ENCODE measurements at regions not wholly inside any gene's neighbourhood (a gene's known extent, or its start where the extent isn't known, plus 50 kb on each side); places are given as distances from the start of the nearest gene placed in this dataset.
"Not testable (repeated sequence)": the region's sequence is repeated elsewhere in the genome, so short reads cannot be mapped to it uniquely, and the experiment has no call there.

- DNase-seq (ENCODE audit: low read depth in 2 of 2): not testable (repeated sequence)
These were observed 70.8 kb downstream of the TBC1D26 start for GRCh38 chr17:15802917-15803316.

GRCh38 chr17:15806825-15807224 lies 74.7 kb downstream of the TBC1D26 start:
- DNase-seq (ENCODE audit: low read depth in 2 of 2): not testable (repeated sequence)

- DNase-seq (ENCODE audit: low read depth in 2 of 2): not testable (repeated sequence)
These were observed 81.3 kb downstream of the TBC1D26 start for GRCh38 chr17:15813388-15813787.

GRCh38 chr17:15814003-15814402 lies 81.9 kb downstream of the TBC1D26 start:
- DNase-seq (ENCODE audit: low read depth in 2 of 2): not testable (repeated sequence)

- not testable (repeated sequence) for DNase-seq (ENCODE audit: low read depth in 2 of 2)
These were observed 85.8 kb downstream of the TBC1D26 start for GRCh38 chr17:15817861-15818260.

GRCh38 chr17:15822280-15822679 lies 90.2 kb downstream of the TBC1D26 start:
- not testable (repeated sequence) for DNase-seq (ENCODE audit: low read depth in 2 of 2)

- peak; percentile 54 to 73 for DNase-seq (ENCODE audit: low read depth in 2 of 2)
These were observed 96.7 kb downstream of the TBC1D26 start for GRCh38 chr17:15828727-15829314.

- DNase-seq (ENCODE audit: low read depth in 2 of 2): not testable (repeated sequence)
These were observed 98.1 kb downstream of the TBC1D26 start for GRCh38 chr17:15830221-15830620.

- peak in 1 of 2 donors; percentile 4 for DNase-seq (ENCODE audit: low read depth in 2 of 2)
These were observed 99.1 kb downstream of the TBC1D26 start for GRCh38 chr17:15831182-15831581.

GRCh38 chr17:15832921-15833480 lies 100.9 kb downstream of the TBC1D26 start:
- not testable (repeated sequence) for DNase-seq (ENCODE audit: low read depth in 2 of 2)

- DNase-seq (ENCODE audit: low read depth in 2 of 2): not testable (repeated sequence)
These were observed 101.8 kb downstream of the TBC1D26 start for GRCh38 chr17:15833890-15834289.

GRCh38 chr17:15835481-15835880 lies 103.4 kb downstream of the TBC1D26 start:
- DNase-seq (ENCODE audit: low read depth in 2 of 2): not testable (repeated sequence)

GRCh38 chr17:15836249-15836982 lies 104.3 kb downstream of the TBC1D26 start:
- DNase-seq (ENCODE audit: low read depth in 2 of 2): not testable (repeated sequence)

GRCh38 chr17:15836991-15837390 lies 104.9 kb downstream of the TBC1D26 start:
- not testable (repeated sequence) for DNase-seq (ENCODE audit: low read depth in 2 of 2)

GRCh38 chr17:15847447-15848229 lies 97.3 kb upstream of the ADORA2B start:
- not testable (repeated sequence) for DNase-seq (ENCODE audit: low read depth in 2 of 2)

GRCh38 chr17:15849054-15849453 lies 95.9 kb upstream of the ADORA2B start:
- peak; percentile 31 to 55 for DNase-seq (ENCODE audit: low read depth in 2 of 2)

- DNase-seq (ENCODE audit: low read depth in 2 of 2): not testable (repeated sequence)
These were observed 94.9 kb upstream of the ADORA2B start for GRCh38 chr17:15850071-15850470.

GRCh38 chr17:15850687-15851086 lies 94.2 kb upstream of the ADORA2B start:
- not testable (repeated sequence) for DNase-seq (ENCODE audit: low read depth in 2 of 2)

- not testable (repeated sequence) for DNase-seq (ENCODE audit: low read depth in 2 of 2)
These were observed 92.1 kb upstream of the ADORA2B start for GRCh38 chr17:15852863-15853262.

- DNase-seq (ENCODE audit: low read depth in 2 of 2): not testable (repeated sequence)
These were observed 88.7 kb upstream of the ADORA2B start for GRCh38 chr17:15856191-15856590.

- DNase-seq (ENCODE audit: low read depth in 2 of 2): not testable (repeated sequence)
These were observed 88.2 kb upstream of the ADORA2B start for GRCh38 chr17:15856745-15857144.

GRCh38 chr17:15858082-15858481 lies 86.8 kb upstream of the ADORA2B start:
- not testable (repeated sequence) for DNase-seq (ENCODE audit: low read depth in 2 of 2)
